Spleen (tissue), 11 donors: ENCODE measurements at regions not wholly inside any gene's neighbourhood (a gene's known extent, or its start where the extent isn't known, plus 50 kb on each side); places are given as distances from the start of the nearest gene placed in this dataset.

ENCODE experiments used
- DNase-seq: peaks from one replicate; pipeline ENCODE4 v3.0.0-alpha.2; 2020
- H3K27ac ChIP-seq, 8 donors: fragments of 200-600 bp; sonication (generic) in 7 of 8; 1 replicate in 4 of 8; 2 replicates in 4 of 8; pipeline versions ENCODE4 v1.5.0 to v1.8.0; 2016 to 2021; ENCODE audit warnings: inconsistent platforms in 4 of 8, mild to moderate bottlenecking in 4 of 8, moderate library complexity in 1 of 8
- H3K27me3 ChIP-seq, 7 donors: fragments of 200-600 bp; sonication (generic) in 6 of 7; replicated peaks in 1 of 7; 1 replicate in 4 of 7; 2 replicates in 3 of 7; pipeline versions ENCODE4 v1.5.0 to v1.8.0; 2016 to 2021; ENCODE audit warnings: inconsistent platforms in 3 of 7, mild to moderate bottlenecking in 1 of 7
- H3K36me3 ChIP-seq, 6 donors: fragments of 200-600 bp; sonication (generic) in 5 of 6; 1 replicate in 4 of 6; 2 replicates in 2 of 6; pipeline versions ENCODE4 v1.5.0 to v1.8.0; 2016 to 2021; ENCODE audit warnings: inconsistent platforms in 2 of 6
- H3K4me1 ChIP-seq, 6 donors: fragments of 200-600 bp; sonication (generic) in 5 of 6; 1 replicate in 3 of 6; 2 replicates in 3 of 6; pipeline versions ENCODE4 v1.5.0 to v1.8.0; 2016 to 2021; ENCODE audit warnings: inconsistent platforms in 3 of 6
- H3K4me3 ChIP-seq, 8 donors: fragments of 200-600 bp; sonication (generic) in 7 of 8; 1 replicate in 4 of 8; 2 replicates in 4 of 8; pipeline versions ENCODE4 v1.5.0 to v1.8.0; 2016 to 2021; ENCODE audit warnings: inconsistent platforms in 4 of 8, mild to moderate bottlenecking in 4 of 8, moderate library complexity in 2 of 8
- H3K9me3 ChIP-seq, 8 donors: fragments of 200-600 bp; sonication (generic) in 7 of 8; 1 replicate in 4 of 8; 2 replicates in 4 of 8; pipeline versions ENCODE4 v1.5.0 to v1.8.0; 2016 to 2021; ENCODE audit warnings: inconsistent platforms in 4 of 8
- POLR2A ChIP-seq, 3 donors: fragments of 450-650 bp; IDR thresholded peaks; one replicate each; pipeline ENCODE4 v1.5.1; 2017; ENCODE audit warnings: antibody characterized with exemption in 3 of 3, mild to moderate bottlenecking in 1 of 3
- POLR2AphosphoS5 ChIP-seq, 3 donors: sonication (generic); formaldehyde crosslinking; IDR thresholded peaks; one replicate each; pipeline ENCODE4 v1.5.1; 2017; ENCODE audit warnings: antibody characterized with exemption in 3 of 3
- WGBS, 5 donors: extraction: QIAGEN DNeasy Blood & Tissue Kit in 3 of 5; methylation state at CpG; one replicate each; pipeline versions ENCODE4 v1.1.5 to v1.1.7; 2013 to 2018; 5-methylcytosine and 5-hydroxymethylcytosine counted together
- intact Hi-C: fragments of 100-400 bp; cut with DNase I; formaldehyde crosslinking; loops from one replicate; pipeline ENCODE4 v1.15.0; 2023; ENCODE audit warnings: low total_unique reads
- TF ChIP-seq, protein P1 (sequence below), 11 experiments: fragments of 200-600 bp in 7 of 11; fragments of 450-650 bp in 4 of 11; sonication (generic) in 4 of 11; IDR thresholded peaks in 8 of 11; conservative IDR thresholded peaks in 3 of 11; 1 replicate in 7 of 11; 2 replicates in 4 of 11; pipeline versions ENCODE4 v1.4.0 to v1.8.0; 2016 to 2021; ENCODE audit warnings: antibody characterized with exemption in 11 of 11, inconsistent platforms in 4 of 11, mild to moderate bottlenecking in 1 of 11
- donor health status: healthy with polysubstance abuse.
- donor health status: DM: no; HTN: no; CAD: no; lungs with moderate emphysema.
- donor health status: DM: no; HTN: no; CAD: no.
- donor health status: Bipolar disorder and iron deficiency.
- donor health status: healthy.
- donor health status: DM: no; HTN: no; CAD: no.
- donor health status: DM: yes; HTN: yes; CAD: no.

DNA sequence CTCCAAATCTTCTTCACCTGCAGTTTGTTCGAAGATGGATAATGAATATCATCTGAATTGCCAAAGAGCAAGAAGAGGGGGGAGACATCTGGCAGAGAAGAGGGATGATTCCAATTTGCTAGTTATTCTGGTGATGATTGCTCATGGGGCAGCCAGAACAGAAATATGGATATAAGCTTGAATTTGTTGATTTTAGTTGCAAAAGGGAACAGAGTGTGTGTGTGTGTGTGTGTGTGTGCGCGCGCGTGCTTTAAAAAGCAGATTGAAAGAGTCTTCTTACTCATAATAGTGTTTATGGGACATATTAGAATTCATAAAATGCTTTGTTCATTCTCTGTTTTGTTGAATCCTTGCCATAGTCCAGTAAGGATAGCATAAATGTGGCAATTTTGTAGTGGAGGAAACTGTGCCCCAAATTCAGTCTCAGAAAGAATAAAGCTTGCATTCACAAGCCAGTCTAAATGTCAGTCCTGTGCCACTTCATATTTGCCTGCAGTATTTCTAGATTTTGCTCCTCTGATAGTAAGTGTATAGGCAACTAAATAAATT, 436.3 kb upstream of the KLF4 start:
- no peak for TF ChIP-seq POLR2AphosphoS5 (IDR thresholded peaks at IDR 0.05)
- TF ChIP-seq, protein P1, sequence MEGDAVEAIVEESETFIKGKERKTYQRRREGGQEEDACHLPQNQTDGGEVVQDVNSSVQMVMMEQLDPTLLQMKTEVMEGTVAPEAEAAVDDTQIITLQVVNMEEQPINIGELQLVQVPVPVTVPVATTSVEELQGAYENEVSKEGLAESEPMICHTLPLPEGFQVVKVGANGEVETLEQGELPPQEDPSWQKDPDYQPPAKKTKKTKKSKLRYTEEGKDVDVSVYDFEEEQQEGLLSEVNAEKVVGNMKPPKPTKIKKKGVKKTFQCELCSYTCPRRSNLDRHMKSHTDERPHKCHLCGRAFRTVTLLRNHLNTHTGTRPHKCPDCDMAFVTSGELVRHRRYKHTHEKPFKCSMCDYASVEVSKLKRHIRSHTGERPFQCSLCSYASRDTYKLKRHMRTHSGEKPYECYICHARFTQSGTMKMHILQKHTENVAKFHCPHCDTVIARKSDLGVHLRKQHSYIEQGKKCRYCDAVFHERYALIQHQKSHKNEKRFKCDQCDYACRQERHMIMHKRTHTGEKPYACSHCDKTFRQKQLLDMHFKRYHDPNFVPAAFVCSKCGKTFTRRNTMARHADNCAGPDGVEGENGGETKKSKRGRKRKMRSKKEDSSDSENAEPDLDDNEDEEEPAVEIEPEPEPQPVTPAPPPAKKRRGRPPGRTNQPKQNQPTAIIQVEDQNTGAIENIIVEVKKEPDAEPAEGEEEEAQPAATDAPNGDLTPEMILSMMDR (IDR thresholded peaks at IDR 0.05 in 8 of 11, conservative IDR thresholded peaks at IDR 0.05 in 3 of 11), result no peak
- TF ChIP-seq POLR2A (IDR thresholded peaks at IDR 0.05), result no peak
- Histone ChIP-seq H3K4me3 (no peak overlapping the region), H3K9me3 (peaks cover 0 to 13% (median 0%) of the 10 kb centered on the region in 8 donors), H3K27me3 (no peaks in the 10 kb centered on the region), H3K4me1 (peaks cover 0 to 10% (median 6%) of the 10 kb centered on the region in 6 donors), H3K27ac (no peak overlapping the region), H3K36me3 (no peaks in the 10 kb centered on the region)
- intact Hi-C loops, result no loop called here
- 52 to 91% (median 87%) methylated on average over 5 of the region's 5 CpGs for WGBS, 5 donors
- no peak for DNase-seq

DNA sequence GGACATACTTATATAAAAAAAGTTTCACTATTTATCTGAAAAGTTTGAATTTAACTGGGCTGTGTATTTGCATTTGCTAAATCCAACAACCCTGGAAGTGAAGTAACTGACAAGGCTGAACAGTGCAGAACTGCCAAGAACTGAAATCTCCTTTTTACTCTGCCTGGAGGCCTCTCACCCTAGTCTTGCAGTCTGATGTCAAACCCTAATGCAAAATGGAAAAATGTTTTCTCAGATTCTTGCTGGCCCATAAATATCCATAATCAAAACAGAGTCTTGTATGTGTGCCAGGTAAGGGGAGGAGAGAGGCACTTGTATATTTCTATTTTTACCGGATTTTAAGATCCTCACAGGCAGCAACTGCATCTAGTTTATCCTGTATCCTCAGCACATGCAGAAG, 432.7 kb upstream of the KLF4 start:
- Histone ChIP-seq H3K27ac (no peak overlapping the region), H3K9me3 (peaks cover 0 to 13% (median 0%) of the 10 kb centered on the region in 8 donors), H3K36me3 (no peaks in the 10 kb centered on the region), H3K27me3 (no peaks in the 10 kb centered on the region), H3K4me3 (no peak overlapping the region), H3K4me1 (no peaks in the 10 kb centered on the region)
- TF ChIP-seq, protein P1 (IDR thresholded peaks at IDR 0.05 in 8 of 11, conservative IDR thresholded peaks at IDR 0.05 in 3 of 11), result no peak
- no peak for TF ChIP-seq POLR2AphosphoS5 (IDR thresholded peaks at IDR 0.05)
- no peak for TF ChIP-seq POLR2A (IDR thresholded peaks at IDR 0.05)
- intact Hi-C loops, result no loop called here
- WGBS, 5 donors, result 75 to 89% (median 83%) methylated on average over 1 of the region's 1 CpG
- no peak for DNase-seq

DNA sequence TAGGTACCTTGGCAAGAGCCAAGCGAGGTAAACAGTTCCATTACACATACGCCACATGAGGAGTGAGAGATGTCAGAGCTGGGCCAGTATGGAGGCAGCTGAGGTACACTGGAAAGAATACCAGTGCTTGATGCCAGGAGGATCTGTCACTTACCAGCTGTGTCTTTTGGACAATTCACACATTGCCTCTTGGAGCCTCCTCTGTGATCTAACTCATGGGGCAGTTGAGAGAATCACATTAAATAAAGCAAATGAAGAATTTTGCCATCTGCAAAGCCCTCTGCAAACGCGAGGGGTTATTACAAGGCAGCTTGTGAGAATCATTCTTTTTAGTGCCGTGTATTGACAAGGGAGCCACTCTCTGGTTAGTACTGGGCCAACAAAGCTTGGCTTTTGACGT, 429.7 kb upstream of the KLF4 start:
- no peak overlapping the region for H3K27ac ChIP-seq
- H3K9me3 ChIP-seq, result peaks cover 0 to 13% (median 0%) of the 10 kb centered on the region in 8 donors
- WGBS, 5 donors, result 85 to 91% (median 90%) methylated on average over 6 of the region's 6 CpGs
- H3K27me3 ChIP-seq, result no peaks in the 10 kb centered on the region
- H3K36me3 ChIP-seq, result no peaks in the 10 kb centered on the region
- H3K4me1 ChIP-seq, result no peaks in the 10 kb centered on the region
- H3K4me3 ChIP-seq, result no peak overlapping the region
- TF ChIP-seq POLR2A (IDR thresholded peaks at IDR 0.05) (no peak), POLR2AphosphoS5 (IDR thresholded peaks at IDR 0.05) (no peak)
- TF ChIP-seq, protein P1 (IDR thresholded peaks at IDR 0.05 in 8 of 11, conservative IDR thresholded peaks at IDR 0.05 in 3 of 11), result no peak
- intact Hi-C loops, result no loop called here
- DNase-seq, result no peak

DNA sequence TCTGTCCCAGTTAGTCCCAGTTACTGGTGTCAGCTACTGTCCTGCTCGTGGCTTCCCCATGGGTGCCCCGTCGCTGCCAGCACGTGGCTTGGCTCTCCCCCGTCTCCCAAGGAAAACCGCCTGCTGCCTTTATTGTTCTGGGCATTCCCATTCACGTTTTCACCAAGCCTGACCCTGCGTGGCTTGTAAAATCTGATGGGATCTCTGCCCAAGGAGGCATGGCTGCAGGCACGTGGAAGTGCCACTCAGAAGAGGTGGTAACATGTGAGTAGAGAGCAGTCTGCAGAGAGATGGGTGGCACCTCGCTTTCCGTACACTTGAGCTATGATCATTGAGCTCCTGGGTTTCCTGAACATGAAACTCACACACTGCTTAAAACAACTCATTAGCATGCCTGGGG, 429.2 kb upstream of the KLF4 start:
- intact Hi-C loops, result no loop called here
- no peaks in the 10 kb centered on the region for H3K4me1 ChIP-seq
- TF ChIP-seq POLR2A (IDR thresholded peaks at IDR 0.05) (no peak), POLR2AphosphoS5 (IDR thresholded peaks at IDR 0.05) (no peak)
- TF ChIP-seq, protein P1 (IDR thresholded peaks at IDR 0.05 in 8 of 11, conservative IDR thresholded peaks at IDR 0.05 in 3 of 11), result no peak
- H3K4me3 ChIP-seq, result no peak overlapping the region
- DNase-seq, result no peak
- peaks cover 0 to 12% (median 4%) of the 10 kb centered on the region in 8 donors for H3K9me3 ChIP-seq
- no peaks in the 10 kb centered on the region for H3K36me3 ChIP-seq
- no peak overlapping the region for H3K27ac ChIP-seq
- no peaks in the 10 kb centered on the region for H3K27me3 ChIP-seq
- 82 to 90% (median 87%) methylated on average over 10 to 11 of the region's 11 CpGs for WGBS, 5 donors
